GM12892 (cell line): ENCODE measurements at regions not wholly inside any gene's neighbourhood (a gene's known extent, or its start where the extent isn't known, plus 50 kb on each side); places are given as distances from the start of the nearest gene placed in this dataset.

Experiments
- POLR2A ChIP-seq: IDR thresholded peaks from 2 replicates; pipeline ENCODE4 v1.6.1; 2011; ENCODE audit warnings: low read depth, low read length, control low read depth
- POLR2AphosphoS5 ChIP-seq: IDR thresholded peaks from 2 replicates; pipeline ENCODE4 v1.6.1; 2011; ENCODE audit warnings: low read depth, low read length, control low read depth
- TAF1 ChIP-seq: IDR thresholded peaks from 2 replicates; pipeline ENCODE4 v1.6.1; 2011; ENCODE audit warnings: low read depth, mild to moderate bottlenecking, control low read depth, low read length, borderline replicate concordance

- no peak for TF ChIP-seq POLR2AphosphoS5
- no peak for TF ChIP-seq POLR2A
- TF ChIP-seq TAF1, result no peak
Measured at GRCh38 chr15:95698230-95698629, 632.3 kb upstream of the NR2F2 start.
